GM18517 (cell line): ENCODE measurements at regions not wholly inside any gene's neighbourhood (a gene's known extent, or its start where the extent isn't known, plus 50 kb on each side); places are given as distances from the start of the nearest gene placed in this dataset.
"Not testable (repeated sequence)": the region's sequence is repeated elsewhere in the genome, so short reads cannot be mapped to it uniquely, and the experiment has no call there.

Source experiments
- ATAC-seq: cut with Tn5 transposase; IDR thresholded peaks from one replicate; pipeline ENCODE4 v1.9.1; 2021; ENCODE audit warnings: mild to moderate bottlenecking, moderate library complexity; ENCODE audit not compliant: unreplicated experiment

DNA sequence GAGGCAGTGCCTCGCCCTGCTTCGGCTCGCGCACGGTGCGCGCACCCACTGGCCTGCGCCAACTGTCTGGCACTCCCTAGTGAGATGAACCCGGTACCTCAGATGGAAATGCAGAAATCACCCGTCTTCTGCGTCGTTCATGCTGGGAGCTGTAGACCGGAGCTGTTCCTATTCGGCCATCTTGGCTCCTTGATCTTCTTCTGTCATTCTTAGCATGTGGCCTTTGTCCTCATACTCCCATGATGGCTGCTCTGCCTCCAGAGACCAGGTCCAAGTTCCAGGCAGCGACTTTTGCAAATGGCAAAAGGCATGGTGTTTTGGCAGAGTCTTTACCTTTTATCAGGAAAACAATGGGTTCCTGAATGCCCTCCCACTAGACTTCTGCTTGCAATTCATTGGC lies 102.6 kb upstream of the SKOR2 start:
- ATAC-seq = not testable (repeated sequence)

DNA sequence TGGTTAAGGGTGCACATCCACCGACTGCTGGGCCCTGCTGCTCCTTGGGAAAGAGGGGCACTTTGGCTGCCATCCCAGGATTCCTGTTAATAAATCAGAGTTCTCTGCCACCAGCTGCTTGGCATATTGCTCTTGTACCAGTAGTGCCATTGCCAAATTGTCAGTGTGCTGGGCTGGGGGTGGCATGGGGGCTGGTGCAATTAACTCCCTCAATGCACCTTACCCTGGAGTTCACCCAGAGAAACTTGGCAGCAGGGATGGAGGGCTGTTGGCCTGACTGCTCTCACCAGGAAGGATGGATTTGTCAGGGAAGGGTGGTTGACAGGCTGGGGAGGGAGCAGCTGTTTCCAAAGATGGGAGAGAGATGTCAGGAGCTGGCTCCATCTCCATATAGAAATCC lies 94.6 kb upstream of the SKOR2 start:
- ATAC-seq = no peak

DNA sequence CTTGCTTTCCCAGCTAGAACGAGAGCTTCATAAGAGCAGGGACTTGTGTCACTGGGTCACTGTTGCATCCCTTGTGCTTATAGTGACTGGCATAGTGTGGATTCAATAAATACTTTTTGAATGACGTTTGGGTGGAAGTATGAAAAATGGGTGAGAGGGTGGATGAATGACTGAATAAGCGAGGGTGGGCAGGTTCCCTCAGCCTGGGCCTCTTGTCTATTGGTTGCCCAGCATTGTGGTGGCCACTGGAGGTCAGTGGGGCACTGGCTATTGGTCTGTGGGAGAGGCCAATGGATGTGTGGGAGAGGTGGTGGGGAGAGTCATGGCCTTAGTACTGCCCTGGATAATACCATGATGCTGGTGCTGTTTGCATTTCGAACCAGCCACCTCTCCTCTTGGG lies 93.8 kb upstream of the SKOR2 start:
- ATAC-seq = no peak

DNA sequence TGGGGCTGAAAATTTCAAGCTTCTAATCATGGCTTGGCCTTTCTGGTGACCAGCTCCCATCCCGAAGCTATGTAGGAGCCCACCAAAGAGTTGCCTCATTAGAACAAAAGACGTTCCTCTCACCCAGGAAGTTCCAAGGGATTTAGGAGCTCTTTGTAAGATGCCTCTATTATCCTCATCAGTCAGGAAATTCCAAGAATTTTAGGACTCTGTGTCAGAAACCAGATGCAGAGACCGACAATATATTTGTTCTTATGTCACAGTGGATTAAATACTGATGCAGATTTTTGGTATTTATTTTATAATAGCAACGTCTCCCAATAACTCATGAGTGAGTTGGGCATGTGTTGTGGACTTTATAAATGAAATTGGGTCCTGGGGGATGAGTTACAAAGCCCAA lies 91.8 kb upstream of the SKOR2 start:
- ATAC-seq = no peak

DNA sequence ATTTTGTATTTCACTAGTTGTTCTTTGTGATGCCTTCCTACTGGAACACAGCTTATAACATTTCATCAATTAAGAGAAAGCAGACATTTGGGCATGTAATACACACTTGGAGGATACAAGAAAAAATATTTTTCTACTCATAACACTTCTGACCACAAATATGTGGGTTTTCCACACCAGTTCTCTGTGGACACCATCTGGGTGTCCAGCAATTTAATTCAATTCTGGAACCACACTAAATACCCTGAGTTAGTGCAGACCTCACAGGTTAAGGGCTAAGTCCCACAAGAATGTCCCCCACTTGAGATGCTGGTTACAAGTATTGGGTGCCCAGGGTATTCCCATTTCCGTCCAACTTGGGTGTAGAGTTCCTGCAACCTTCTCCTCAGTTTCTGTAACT lies 91.1 kb upstream of the SKOR2 start:
- no peak for ATAC-seq

GRCh38 chr18:47341678-47342077 lies 90.2 kb upstream of the SKOR2 start:
- no peak for ATAC-seq

DNA sequence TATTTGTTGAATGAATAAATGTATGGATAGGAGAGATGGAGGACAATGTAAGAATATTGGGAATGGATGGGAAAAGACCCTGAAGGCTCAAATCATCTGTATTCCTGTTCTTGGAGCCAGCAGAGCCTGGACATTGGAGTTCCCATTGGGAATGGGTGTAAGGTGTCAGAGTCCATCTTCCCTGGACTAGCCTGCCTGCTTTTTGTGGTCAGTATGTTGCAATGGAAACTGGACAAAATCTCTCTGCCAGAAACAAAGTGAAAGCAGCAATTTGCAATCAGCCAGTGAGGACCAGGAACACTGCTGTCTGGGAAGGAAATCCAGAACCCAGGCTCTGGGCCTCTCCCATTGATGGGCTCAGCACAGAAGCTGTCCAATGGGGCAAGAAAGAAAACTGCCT lies 83.5 kb upstream of the SKOR2 start:
- no peak for ATAC-seq

- ATAC-seq = no peak
These were observed 82.6 kb upstream of the SKOR2 start for GRCh38 chr18:47333926-47334635.

GRCh38 chr18:47331641-47332040 lies 80.2 kb upstream of the SKOR2 start:
- ATAC-seq = no peak

DNA sequence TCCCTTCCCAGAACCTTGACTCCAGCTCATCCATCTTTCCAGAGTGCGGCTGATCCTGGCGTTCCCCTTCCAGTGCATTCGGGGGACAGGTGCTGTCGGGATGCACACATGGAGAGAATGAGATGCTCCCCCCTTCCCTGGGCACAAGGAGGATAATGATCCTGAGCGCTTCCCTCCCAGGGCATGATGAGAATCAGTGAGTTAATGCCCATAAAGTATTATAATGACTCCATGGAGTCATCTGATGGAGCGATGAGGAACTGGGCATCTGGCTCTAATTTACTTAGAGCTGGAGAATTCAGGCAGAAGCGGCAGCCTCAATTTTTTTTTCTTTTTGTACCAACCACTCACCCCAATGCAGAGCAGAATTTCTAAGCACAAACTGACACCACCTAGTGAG lies 79.6 kb upstream of the SKOR2 start:
- no peak for ATAC-seq

DNA sequence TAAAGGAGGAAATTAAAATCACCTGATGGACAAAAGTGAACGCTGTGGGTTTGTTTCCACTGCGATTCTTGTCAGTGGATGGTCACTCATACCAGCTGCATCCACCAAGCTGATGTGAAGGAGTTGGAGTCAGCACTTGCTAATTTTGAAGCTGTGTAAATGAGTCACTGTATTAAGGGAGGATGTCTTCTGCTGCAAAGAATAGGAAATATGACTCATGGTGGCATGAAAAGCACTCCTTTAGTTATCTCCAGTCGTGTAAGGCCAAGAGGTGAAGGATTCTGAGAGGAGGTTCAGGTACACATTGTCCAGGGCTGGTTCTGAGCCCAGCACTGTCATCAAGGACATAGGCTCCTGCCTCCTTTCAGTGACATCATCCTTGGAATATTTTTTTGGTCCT lies 71.7 kb upstream of the SKOR2 start:
- no peak for ATAC-seq

- ATAC-seq = no peak
These were observed 70.4 kb upstream of the SKOR2 start for GRCh38 chr18:47321815-47322214.

DNA sequence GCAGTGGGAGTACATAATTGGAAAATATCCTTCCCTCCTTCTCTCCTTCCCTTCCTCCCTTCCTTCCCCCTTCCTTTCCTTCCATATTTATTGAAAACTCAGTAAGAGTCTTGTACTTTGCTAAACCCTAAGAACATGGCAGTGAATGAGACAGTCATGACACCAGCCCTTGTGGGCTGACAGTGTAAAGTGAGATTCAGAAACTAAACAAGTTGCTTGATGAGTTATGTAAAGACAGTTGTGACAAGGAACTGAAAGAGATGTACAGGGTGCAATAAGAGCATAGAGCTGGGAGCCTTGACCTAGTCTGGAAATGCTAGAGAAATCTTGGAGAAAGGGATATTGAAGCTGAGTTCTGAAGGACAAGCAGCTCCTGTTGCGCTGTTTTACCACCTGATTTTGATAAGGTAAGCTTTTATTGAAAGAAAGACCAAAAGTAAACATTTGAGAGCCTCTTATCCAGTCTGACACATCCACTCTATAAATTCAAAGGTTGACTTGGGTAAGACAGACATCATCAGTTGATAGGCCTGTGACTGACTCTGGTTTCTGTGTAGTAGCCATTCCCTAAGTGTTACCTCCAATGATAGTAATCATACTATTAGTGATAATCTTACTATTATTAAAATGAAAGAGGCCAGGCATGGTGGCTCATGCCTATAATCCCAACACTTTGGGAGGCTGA lies 66.5 kb upstream of the SKOR2 start:
- ATAC-seq = no peak

- ATAC-seq = no peak
These were observed 65.5 kb upstream of the SKOR2 start for GRCh38 chr18:47316924-47317323.

GRCh38 chr18:47313901-47314300 lies 62.4 kb upstream of the SKOR2 start:
- no peak for ATAC-seq

GRCh38 chr18:47311585-47311984 lies 60.1 kb upstream of the SKOR2 start:
- ATAC-seq = no peak
